H1 (cell line): ENCODE measurements at regions not wholly inside any gene's neighbourhood (a gene's known extent, or its start where the extent isn't known, plus 50 kb on each side); places are given as distances from the start of the nearest gene placed in this dataset.

Source experiments
- BACH1 ChIP-seq: IDR thresholded peaks from 2 replicates; pipeline ENCODE4 v1.6.1; 2012; ENCODE audit warnings: low read length, improper control_type of control experiment
- CHD2 ChIP-seq: IDR thresholded peaks from 2 replicates; pipeline ENCODE4 v1.6.1; 2012; ENCODE audit warnings: low read length, improper control_type of control experiment
- CREB1 ChIP-seq: IDR thresholded peaks from 2 replicates; pipeline ENCODE4 v1.6.1; 2012; ENCODE audit warnings: inconsistent platforms
- CTCF ChIP-seq, 3 experiments: IDR thresholded peaks; 1 replicate in 2 of 3; 2 replicates in 1 of 3; pipeline versions ENCODE4 v1.5.1 to v1.6.1; 2011; ENCODE audit warnings: low read length in 3 of 3, mild to moderate bottlenecking in 3 of 3, inconsistent platforms in 2 of 3, low read depth in 1 of 3, moderate library complexity in 1 of 3; ENCODE audit not compliant: insufficient read depth in 1 of 3; ENCODE audit errors: control extremely low read depth in 1 of 3
- EP300 ChIP-seq, 2 experiments: IDR thresholded peaks; 1 replicate in 1 of 2; 2 replicates in 1 of 2; pipeline ENCODE4 v1.6.1; 2011 to 2012; ENCODE audit warnings: low read depth in 2 of 2, low read length in 2 of 2, mild to moderate bottlenecking in 2 of 2, borderline replicate concordance in 1 of 2, inconsistent platforms in 1 of 2, moderate library complexity in 1 of 2
- EZH2 ChIP-seq: fragments of 200-600 bp; sonication (generic); IDR thresholded peaks from 2 replicates; pipeline ENCODE4 v1.7.1; 2012; ENCODE audit warnings: low read depth, mild to moderate bottlenecking, moderate library complexity, low read length, inconsistent platforms; ENCODE audit not compliant: severe bottlenecking
- JUN ChIP-seq: IDR thresholded peaks from 2 replicates; pipeline ENCODE4 v1.6.1; 2011; ENCODE audit warnings: low read depth, mild to moderate bottlenecking, improper control_type of control experiment, low read length
- NRF1 ChIP-seq: IDR thresholded peaks from 2 replicates; pipeline ENCODE4 v1.6.1; 2011; ENCODE audit warnings: mild to moderate bottlenecking, low read depth, low read length, improper control_type of control experiment
- POLR2A ChIP-seq, 2 experiments: IDR thresholded peaks; 1 replicate in 1 of 2; 2 replicates in 1 of 2; pipeline ENCODE4 v1.6.1; 2011; ENCODE audit warnings: low read depth in 2 of 2, low read length in 2 of 2, mild to moderate bottlenecking in 2 of 2; ENCODE audit errors: control extremely low read depth in 1 of 2
- RAD21 ChIP-seq, 2 experiments: IDR thresholded peaks in 1 of 2; conservative IDR thresholded peaks in 1 of 2; 2 replicates each; pipeline ENCODE4 v1.6.1; 2011; ENCODE audit warnings: low read depth in 2 of 2, low read length in 2 of 2, improper control_type of control experiment in 1 of 2, inconsistent platforms in 1 of 2, mild to moderate bottlenecking in 1 of 2, moderate library complexity in 1 of 2
- SIN3A ChIP-seq, 2 experiments: IDR thresholded peaks in 1 of 2; conservative IDR thresholded peaks in 1 of 2; 2 replicates each; pipeline ENCODE4 v1.6.1; 2011 to 2012; ENCODE audit warnings: low read length in 2 of 2, improper control_type of control experiment in 1 of 2, low read depth in 1 of 2, mild to moderate bottlenecking in 1 of 2
- TAF1 ChIP-seq: IDR thresholded peaks from 2 replicates; pipeline ENCODE4 v1.6.1; 2011; ENCODE audit warnings: mild to moderate bottlenecking, low read depth, low read length
- YY1 ChIP-seq: IDR thresholded peaks from 2 replicates; pipeline ENCODE4 v1.6.1; 2011; ENCODE audit warnings: low read depth, mild to moderate bottlenecking, low read length

GRCh38 chr4:138047290-138047689, 194.9 kb downstream of the SLC7A11 start:
- TF ChIP-seq POLR2A (IDR thresholded peaks at IDR 0.05; ENCODE audit: control extremely low read depth in 1 of 2, low read depth in 2 of 2, low read length in 2 of 2): no peak
- no peak for TF ChIP-seq JUN
- TF ChIP-seq CTCF (IDR thresholded peaks at IDR 0.05; ENCODE audit: control extremely low read depth in 1 of 3, insufficient read depth in 1 of 3, low read depth in 1 of 3, low read length in 3 of 3): no peak
- TF ChIP-seq BACH1: no peak
- TF ChIP-seq RAD21 (IDR thresholded peaks at IDR 0.05 in 1 of 2, conservative IDR thresholded peaks at IDR 0.05 in 1 of 2; ENCODE audit: low read depth in 2 of 2, low read length in 2 of 2): no peak
- TF ChIP-seq CHD2: no peak
- TF ChIP-seq EZH2: no peak
- no peak for TF ChIP-seq TAF1
- TF ChIP-seq CREB1: no peak
- TF ChIP-seq SIN3A (conservative IDR thresholded peaks at IDR 0.05 in 1 of 2, IDR thresholded peaks at IDR 0.05 in 1 of 2; ENCODE audit: low read depth in 1 of 2, low read length in 2 of 2): no peak
- no peak for TF ChIP-seq EP300 (IDR thresholded peaks at IDR 0.05; ENCODE audit: borderline replicate concordance in 1 of 2, low read depth in 2 of 2, low read length in 2 of 2)
- no peak for TF ChIP-seq NRF1
- TF ChIP-seq YY1: no peak
